A549 (cell line): ENCODE measurements at regions not wholly inside any gene's neighbourhood (a gene's known extent, or its start where the extent isn't known, plus 50 kb on each side); places are given as distances from the start of the nearest gene placed in this dataset.

Experiments
- ATAC-seq, 2 experiments: fragments of 200-7000 bp in 1 of 2; fragments of >200 bp in 1 of 2; cut with Nextera tagmentation in 1 of 2; cut with Tn5 transposase in 1 of 2; 3 replicates each; pipeline versions ENCODE4 v1.8.0 to v1.9.1; 2018 to 2020; ENCODE audit warnings: mild to moderate bottlenecking in 1 of 2, moderate library complexity in 1 of 2
- CTCF ChIA-PET: fragments of 300-600 bp; sonication (Branson Sonifier 250); formaldehyde crosslinking; extraction: SDS; loops from one replicate; lab custom pipeline; 2021; ENCODE audit warnings: antibody characterized with exemption, inconsistent platforms; lab: Yijun Ruan, JAX
- POLR2A ChIA-PET: fragments of 350-600 bp; formaldehyde crosslinking; extraction: SDS; loops from one replicate; lab custom pipeline; 2021; ENCODE audit warnings: antibody characterized with exemption, inconsistent platforms; lab: Yijun Ruan, JAX
- DNase-seq, 2 experiments: peaks; one replicate each; pipeline versions ENCODE4 v3.0.0 to v3.0.0-alpha.2; 2011 to 2016; ENCODE audit warnings: low read depth in 1 of 2, low spot score in 1 of 2
- FAIRE-seq: peaks from 2 replicates; lab custom pipeline; 2011; peaks lifted over from hg19 to GRCh38; lab: Jason Lieb, UNC
- H3K27ac ChIP-seq, 2 experiments: fragments of >200 bp; sonication (Bioruptor Twin); formaldehyde crosslinking; 3 replicates each; pipeline ENCODE4 v1.5.1; 2016 to 2017
- H3K4me1 ChIP-seq: fragments of >200 bp; sonication (Bioruptor Twin); formaldehyde crosslinking; 3 replicates; pipeline ENCODE4 v1.6.1; 2016
- H3K4me2 ChIP-seq: fragments of >200 bp; sonication (Bioruptor Twin); formaldehyde crosslinking; 3 replicates; pipeline ENCODE4 v1.6.1; 2016
- H3K4me3 ChIP-seq: fragments of >200 bp; sonication (Bioruptor Twin); formaldehyde crosslinking; 3 replicates; pipeline ENCODE4 v1.5.1; 2016
- H3K9me3 ChIP-seq: fragments of >200 bp; sonication (Bioruptor Twin); formaldehyde crosslinking; 3 replicates; pipeline ENCODE4 v1.6.1; 2016
- ATOH8 ChIP-seq: fragments of 250-450 bp; sonication (Bioruptor Pico); IDR thresholded peaks from 2 replicates; pipeline ENCODE4 v1.5.0; 2020; ENCODE audit warnings: low read depth, mild to moderate bottlenecking, moderate library complexity
- BCL3 ChIP-seq: fragments of >200 bp; sonication (Bioruptor Twin); formaldehyde crosslinking; IDR thresholded peaks from 3 replicates; pipeline ENCODE4 v1.6.1; 2016
- CBX8 ChIP-seq: fragments of 200-600 bp; sonication (generic); IDR thresholded peaks from 2 replicates; pipeline ENCODE4 v1.6.1; 2016
- CEBPB ChIP-seq, 2 experiments: fragments of >200 bp in 1 of 2; sonication (Bioruptor Twin) in 1 of 2; formaldehyde crosslinking in 1 of 2; IDR thresholded peaks; 2 replicates each; pipeline ENCODE4 v1.6.1; 2012 to 2016
- CHD4 ChIP-seq: fragments of 200-600 bp; sonication (generic); IDR thresholded peaks from 2 replicates; pipeline ENCODE4 v1.6.1; 2016; ENCODE audit warnings: antibody characterized with exemption, mild to moderate bottlenecking, borderline replicate concordance
- EHF ChIP-seq: fragments of 250-450 bp; sonication (Bioruptor Pico); IDR thresholded peaks from 2 replicates; pipeline ENCODE4 v1.5.0; 2020; ENCODE audit warnings: mild to moderate bottlenecking
- EP300 ChIP-seq, 2 experiments: fragments of >200 bp; sonication (Bioruptor Twin); formaldehyde crosslinking; IDR thresholded peaks; 2 replicates in 1 of 2; 3 replicates in 1 of 2; pipeline ENCODE4 v1.6.1; 2016 to 2017
- FOSB ChIP-seq: fragments of 250-450 bp; sonication (Bioruptor Pico); IDR thresholded peaks from 2 replicates; pipeline ENCODE4 v1.5.0; 2020; ENCODE audit warnings: mild to moderate bottlenecking, moderate library complexity
- FOSL2 ChIP-seq, 2 experiments: fragments of 450-650 bp in 1 of 2; fragments of >200 bp in 1 of 2; sonication (Bioruptor Twin) in 1 of 2; formaldehyde crosslinking; IDR thresholded peaks; 2 replicates each; pipeline versions ENCODE4 v1.5.0 to v1.6.1; 2016 to 2020; ENCODE audit warnings: mild to moderate bottlenecking in 1 of 2, moderate library complexity in 1 of 2
- FOXS1 ChIP-seq: fragments of 250-450 bp; sonication (Bioruptor Pico); IDR thresholded peaks from 2 replicates; pipeline ENCODE4 v1.5.0; 2020; ENCODE audit warnings: mild to moderate bottlenecking, moderate library complexity
- HDAC2 ChIP-seq: fragments of 200-600 bp; sonication (generic); IDR thresholded peaks from 2 replicates; pipeline ENCODE4 v1.6.1; 2016
- HEYL ChIP-seq: fragments of 250-450 bp; sonication (Bioruptor Pico); IDR thresholded peaks from 2 replicates; pipeline ENCODE4 v1.8.0; 2021; ENCODE audit warnings: mild to moderate bottlenecking, moderate library complexity
- HOXA7 ChIP-seq: fragments of 250-450 bp; sonication (Bioruptor Pico); IDR thresholded peaks from 2 replicates; pipeline ENCODE4 v1.5.0; 2020; ENCODE audit warnings: mild to moderate bottlenecking, moderate library complexity
- HOXB13 ChIP-seq: fragments of 250-450 bp; sonication (Bioruptor Pico); IDR thresholded peaks from 2 replicates; pipeline ENCODE4 v1.5.0; 2020; ENCODE audit warnings: low read depth, mild to moderate bottlenecking, moderate library complexity
- JUN ChIP-seq, 2 experiments: fragments of >200 bp; sonication (Bioruptor Twin); formaldehyde crosslinking; IDR thresholded peaks; 2 replicates in 1 of 2; 3 replicates in 1 of 2; pipeline ENCODE4 v1.6.1; 2016 to 2017
- JUNB ChIP-seq: fragments of >200 bp; sonication (Bioruptor Twin); formaldehyde crosslinking; IDR thresholded peaks from 2 replicates; pipeline ENCODE4 v1.6.1; 2016
- KDM1A ChIP-seq: fragments of 200-600 bp; sonication (generic); IDR thresholded peaks from 2 replicates; pipeline ENCODE4 v1.6.1; 2016; ENCODE audit warnings: low read depth, mild to moderate bottlenecking
- KDM5A ChIP-seq: fragments of 200-600 bp; sonication (generic); IDR thresholded peaks from 2 replicates; pipeline ENCODE4 v1.6.1; 2016; ENCODE audit warnings: antibody characterized with exemption, mild to moderate bottlenecking
- MAX ChIP-seq: IDR thresholded peaks from 2 replicates; pipeline ENCODE4 v1.6.1; 2012
- MYC ChIP-seq: IDR thresholded peaks from 2 replicates; pipeline ENCODE4 v1.6.1; 2012; ENCODE audit warnings: mild to moderate bottlenecking, inconsistent platforms, low read length, improper control_type of control experiment, borderline replicate concordance
- NFE2L2 ChIP-seq: fragments of 150-350 bp; conservative IDR thresholded peaks from 2 replicates; pipeline ENCODE4 v1.6.1; 2014; ENCODE audit warnings: low read length
- NR3C1 ChIP-seq: fragments of >200 bp; sonication (Bioruptor Twin); formaldehyde crosslinking; IDR thresholded peaks from 3 replicates; pipeline ENCODE4 v1.6.1; 2017
- PBX3 ChIP-seq: IDR thresholded peaks from 2 replicates; pipeline ENCODE4 v1.6.1; 2012
- RARB ChIP-seq: fragments of 250-450 bp; sonication (Bioruptor Pico); IDR thresholded peaks from 2 replicates; pipeline ENCODE4 v1.8.0; 2021; ENCODE audit warnings: mild to moderate bottlenecking, moderate library complexity
- RCOR1 ChIP-seq: fragments of 150-350 bp; IDR thresholded peaks from 2 replicates; pipeline ENCODE4 v1.6.1; 2014; ENCODE audit warnings: antibody characterized with exemption, low read length, low read depth
- RNF2 ChIP-seq: fragments of 200-600 bp; sonication (generic); IDR thresholded peaks from 2 replicates; pipeline ENCODE4 v1.6.1; 2016; ENCODE audit warnings: low read depth, mild to moderate bottlenecking, antibody characterized with exemption, moderate library complexity, borderline replicate concordance
- SMC3 ChIP-seq: fragments of >200 bp; sonication (Bioruptor Twin); formaldehyde crosslinking; IDR thresholded peaks from 3 replicates; pipeline ENCODE4 v1.6.1; 2018; ENCODE audit warnings: inconsistent platforms
- USF2 ChIP-seq: fragments of 450-650 bp; IDR thresholded peaks from 2 replicates; pipeline ENCODE4 v1.6.1; 2014; ENCODE audit warnings: antibody characterized with exemption
- ZC3H11A ChIP-seq: fragments of 450-650 bp; IDR thresholded peaks from 2 replicates; pipeline ENCODE4 v1.6.1; 2014; ENCODE audit warnings: antibody characterized with exemption, mild to moderate bottlenecking
- ZFP36 ChIP-seq: fragments of 450-650 bp; IDR thresholded peaks from 2 replicates; pipeline ENCODE4 v1.6.1; 2014; ENCODE audit warnings: borderline replicate concordance; ENCODE audit not compliant: partially characterized antibody
- ZNF302 ChIP-seq: fragments of 250-450 bp; sonication (Bioruptor Pico); IDR thresholded peaks from 2 replicates; pipeline ENCODE4 v1.9.0; 2021; ENCODE audit warnings: inconsistent platforms, mild to moderate bottlenecking, moderate library complexity
- ZSCAN20 ChIP-seq: fragments of 250-450 bp; sonication (Bioruptor Pico); IDR thresholded peaks from 2 replicates; pipeline ENCODE4 v1.8.0; 2022; ENCODE audit warnings: mild to moderate bottlenecking, moderate library complexity
- WGBS: methylation state at CpG from one replicate; pipeline ENCODE4 v1.1.6; 2017; ENCODE audit errors: missing lambda C conversion rate; 5-methylcytosine and 5-hydroxymethylcytosine counted together
- TF ChIP-seq, protein P1 (sequence below): fragments of >200 bp; sonication (Bioruptor Twin); formaldehyde crosslinking; IDR thresholded peaks from 3 replicates; pipeline ENCODE4 v1.5.1; 2016
- TF ChIP-seq, protein P2 (sequence below): fragments of 200-600 bp; sonication (generic); IDR thresholded peaks from 2 replicates; pipeline ENCODE4 v1.6.1; 2016; ENCODE audit warnings: antibody characterized with exemption, mild to moderate bottlenecking, moderate library complexity

- DNase-seq = peak in 1 of 2 experiments; percentile 13
- ChIA-PET POLR2A (no interaction called here), CTCF (interaction anchor here (0.8 to 0.9 kb wide), 2 partner anchors 49 to 706 kb away, joined by 3 to 7 read pairs; no protein-coding TSS in a partner anchor)
- FAIRE-seq = peak; percentile 7
- WGBS = 56% methylated on average over 2 of the region's 2 CpGs
- no peaks in the 10 kb centered on the region for H3K9me3 ChIP-seq
- H3K4me3 ChIP-seq = no peak overlapping the region
- peak overlapping the region; percentile 30 to 74; a peak in 5 of 6 replicates for H3K27ac ChIP-seq
- H3K4me2 ChIP-seq = peak overlapping the region; percentile 42
- peaks cover 26% of the 10 kb centered on the region for H3K4me1 ChIP-seq
- ATAC-seq = no peak
- no peak for TF ChIP-seq HEYL (CRISPR knock-in tag)
- TF ChIP-seq KDM5A = no peak
- TF ChIP-seq SMC3 = no peak
- no peak for TF ChIP-seq FOXS1 (CRISPR knock-in tag)
- TF ChIP-seq MAX = no peak
- TF ChIP-seq RNF2 = no peak
- TF ChIP-seq EP300 (IDR thresholded peaks at IDR 0.05) = peak; percentile 31 to 34; a peak in 1 of 5 replicates
- no peak for TF ChIP-seq FOSB (CRISPR knock-in tag)
- TF ChIP-seq EHF (CRISPR knock-in tag) = no peak
- no peak for TF ChIP-seq ZSCAN20 (CRISPR knock-in tag)
- no peak for TF ChIP-seq HOXB13 (CRISPR knock-in tag)
- TF ChIP-seq NFE2L2 = no peak
- TF ChIP-seq FOSL2 (IDR thresholded peaks at IDR 0.05) = no peak
- TF ChIP-seq FOSL2 (CRISPR knock-in tag; IDR thresholded peaks at IDR 0.05) = no peak
- no peak for TF ChIP-seq KDM1A
- TF ChIP-seq JUN (IDR thresholded peaks at IDR 0.05) = no peak
- TF ChIP-seq NR3C1 = no peak
- TF ChIP-seq BCL3 = peak; percentile 55; the same call in 1 of the 3 replicates
- no peak for TF ChIP-seq CHD4
- no peak for TF ChIP-seq HOXA7 (CRISPR knock-in tag)
- TF ChIP-seq, protein P1, sequence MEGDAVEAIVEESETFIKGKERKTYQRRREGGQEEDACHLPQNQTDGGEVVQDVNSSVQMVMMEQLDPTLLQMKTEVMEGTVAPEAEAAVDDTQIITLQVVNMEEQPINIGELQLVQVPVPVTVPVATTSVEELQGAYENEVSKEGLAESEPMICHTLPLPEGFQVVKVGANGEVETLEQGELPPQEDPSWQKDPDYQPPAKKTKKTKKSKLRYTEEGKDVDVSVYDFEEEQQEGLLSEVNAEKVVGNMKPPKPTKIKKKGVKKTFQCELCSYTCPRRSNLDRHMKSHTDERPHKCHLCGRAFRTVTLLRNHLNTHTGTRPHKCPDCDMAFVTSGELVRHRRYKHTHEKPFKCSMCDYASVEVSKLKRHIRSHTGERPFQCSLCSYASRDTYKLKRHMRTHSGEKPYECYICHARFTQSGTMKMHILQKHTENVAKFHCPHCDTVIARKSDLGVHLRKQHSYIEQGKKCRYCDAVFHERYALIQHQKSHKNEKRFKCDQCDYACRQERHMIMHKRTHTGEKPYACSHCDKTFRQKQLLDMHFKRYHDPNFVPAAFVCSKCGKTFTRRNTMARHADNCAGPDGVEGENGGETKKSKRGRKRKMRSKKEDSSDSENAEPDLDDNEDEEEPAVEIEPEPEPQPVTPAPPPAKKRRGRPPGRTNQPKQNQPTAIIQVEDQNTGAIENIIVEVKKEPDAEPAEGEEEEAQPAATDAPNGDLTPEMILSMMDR = no peak
- TF ChIP-seq, protein P2, sequence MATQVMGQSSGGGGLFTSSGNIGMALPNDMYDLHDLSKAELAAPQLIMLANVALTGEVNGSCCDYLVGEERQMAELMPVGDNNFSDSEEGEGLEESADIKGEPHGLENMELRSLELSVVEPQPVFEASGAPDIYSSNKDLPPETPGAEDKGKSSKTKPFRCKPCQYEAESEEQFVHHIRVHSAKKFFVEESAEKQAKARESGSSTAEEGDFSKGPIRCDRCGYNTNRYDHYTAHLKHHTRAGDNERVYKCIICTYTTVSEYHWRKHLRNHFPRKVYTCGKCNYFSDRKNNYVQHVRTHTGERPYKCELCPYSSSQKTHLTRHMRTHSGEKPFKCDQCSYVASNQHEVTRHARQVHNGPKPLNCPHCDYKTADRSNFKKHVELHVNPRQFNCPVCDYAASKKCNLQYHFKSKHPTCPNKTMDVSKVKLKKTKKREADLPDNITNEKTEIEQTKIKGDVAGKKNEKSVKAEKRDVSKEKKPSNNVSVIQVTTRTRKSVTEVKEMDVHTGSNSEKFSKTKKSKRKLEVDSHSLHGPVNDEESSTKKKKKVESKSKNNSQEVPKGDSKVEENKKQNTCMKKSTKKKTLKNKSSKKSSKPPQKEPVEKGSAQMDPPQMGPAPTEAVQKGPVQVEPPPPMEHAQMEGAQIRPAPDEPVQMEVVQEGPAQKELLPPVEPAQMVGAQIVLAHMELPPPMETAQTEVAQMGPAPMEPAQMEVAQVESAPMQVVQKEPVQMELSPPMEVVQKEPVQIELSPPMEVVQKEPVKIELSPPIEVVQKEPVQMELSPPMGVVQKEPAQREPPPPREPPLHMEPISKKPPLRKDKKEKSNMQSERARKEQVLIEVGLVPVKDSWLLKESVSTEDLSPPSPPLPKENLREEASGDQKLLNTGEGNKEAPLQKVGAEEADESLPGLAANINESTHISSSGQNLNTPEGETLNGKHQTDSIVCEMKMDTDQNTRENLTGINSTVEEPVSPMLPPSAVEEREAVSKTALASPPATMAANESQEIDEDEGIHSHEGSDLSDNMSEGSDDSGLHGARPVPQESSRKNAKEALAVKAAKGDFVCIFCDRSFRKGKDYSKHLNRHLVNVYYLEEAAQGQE = no peak
- no peak for TF ChIP-seq ZNF302
- TF ChIP-seq CBX8 = no peak
- no peak for TF ChIP-seq MYC
- no peak for TF ChIP-seq ATOH8
- TF ChIP-seq JUNB = 0 out of 2 replicates have a peak, but pooled peaks have one; percentile 20
- no peak for TF ChIP-seq USF2
- no peak for TF ChIP-seq RARB (CRISPR knock-in tag)
- TF ChIP-seq HDAC2 = no peak
- TF ChIP-seq PBX3 = no peak
- TF ChIP-seq CEBPB (IDR thresholded peaks at IDR 0.05) = peak; percentile 96 to 97
- no peak for TF ChIP-seq ZFP36
- no peak for TF ChIP-seq RCOR1
- no peak for TF ChIP-seq ZC3H11A
Measured at GRCh38 chr5:17896605-17897004, 262.3 kb downstream of the TAF11L14 start.
